ENCODE measurements at regions not wholly inside any gene's neighbourhood (a gene's known extent, or its start where the extent isn't known, plus 50 kb on each side); places are given as distances from the start of the nearest gene placed in this dataset.

DNA sequence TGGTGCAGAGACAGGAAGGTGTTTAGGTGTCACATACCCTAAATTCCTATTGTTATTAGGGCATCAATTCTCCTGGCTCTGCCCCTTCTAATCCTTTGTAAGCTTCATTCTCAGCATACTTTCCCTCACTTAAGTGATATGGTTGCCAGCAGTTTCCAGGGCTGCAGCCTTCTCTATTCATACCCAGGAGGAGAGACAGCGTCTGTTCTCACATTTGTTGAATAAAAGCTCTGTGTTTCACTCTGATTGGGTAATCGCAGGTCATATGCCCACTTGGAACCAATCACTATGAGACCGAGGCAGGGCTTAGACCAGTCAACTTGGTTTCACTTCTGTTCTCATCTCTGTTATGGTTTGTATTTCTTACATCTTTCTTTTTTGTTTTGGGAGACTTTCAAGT, 109.6 kb upstream of the MTPN start:
- TF ChIP-seq, protein P1, sequence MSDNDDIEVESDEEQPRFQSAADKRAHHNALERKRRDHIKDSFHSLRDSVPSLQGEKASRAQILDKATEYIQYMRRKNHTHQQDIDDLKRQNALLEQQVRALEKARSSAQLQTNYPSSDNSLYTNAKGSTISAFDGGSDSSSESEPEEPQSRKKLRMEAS (IDR thresholded peaks at IDR 0.05; ENCODE audit: low read depth, low read length): peak; percentile 25; the same call in 1 of the 2 replicates
- TF ChIP-seq, protein P2, sequence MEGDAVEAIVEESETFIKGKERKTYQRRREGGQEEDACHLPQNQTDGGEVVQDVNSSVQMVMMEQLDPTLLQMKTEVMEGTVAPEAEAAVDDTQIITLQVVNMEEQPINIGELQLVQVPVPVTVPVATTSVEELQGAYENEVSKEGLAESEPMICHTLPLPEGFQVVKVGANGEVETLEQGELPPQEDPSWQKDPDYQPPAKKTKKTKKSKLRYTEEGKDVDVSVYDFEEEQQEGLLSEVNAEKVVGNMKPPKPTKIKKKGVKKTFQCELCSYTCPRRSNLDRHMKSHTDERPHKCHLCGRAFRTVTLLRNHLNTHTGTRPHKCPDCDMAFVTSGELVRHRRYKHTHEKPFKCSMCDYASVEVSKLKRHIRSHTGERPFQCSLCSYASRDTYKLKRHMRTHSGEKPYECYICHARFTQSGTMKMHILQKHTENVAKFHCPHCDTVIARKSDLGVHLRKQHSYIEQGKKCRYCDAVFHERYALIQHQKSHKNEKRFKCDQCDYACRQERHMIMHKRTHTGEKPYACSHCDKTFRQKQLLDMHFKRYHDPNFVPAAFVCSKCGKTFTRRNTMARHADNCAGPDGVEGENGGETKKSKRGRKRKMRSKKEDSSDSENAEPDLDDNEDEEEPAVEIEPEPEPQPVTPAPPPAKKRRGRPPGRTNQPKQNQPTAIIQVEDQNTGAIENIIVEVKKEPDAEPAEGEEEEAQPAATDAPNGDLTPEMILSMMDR (IDR thresholded peaks at IDR 0.05; ENCODE audit: low read depth, low read length): no peak
- no peak overlapping the region for H3K4me3 ChIP-seq (ENCODE audit: low read depth, low read length)
- peak; percentile 39 for DNase-seq (ENCODE audit: low read depth)

DNA sequence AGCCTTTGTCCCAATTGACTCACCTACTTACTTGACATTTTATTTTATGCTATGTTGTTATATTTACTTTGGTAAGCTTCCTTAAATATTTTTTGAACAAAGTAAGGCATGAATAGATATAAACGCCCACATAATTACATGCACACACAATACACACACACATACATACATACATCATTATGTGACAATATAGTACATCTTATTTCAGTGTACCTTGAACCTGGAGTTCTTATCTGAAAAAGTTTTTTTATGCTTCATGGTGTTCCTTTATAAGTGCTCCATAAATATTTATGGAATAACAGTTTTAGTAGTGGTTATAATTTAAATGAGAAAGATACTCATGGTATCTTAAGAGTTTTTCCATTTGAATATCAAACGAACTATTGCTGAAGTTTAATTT, 102.8 kb upstream of the MTPN start:
- no peak overlapping the region for H3K4me3 ChIP-seq (ENCODE audit: low read depth, low read length)
- DNase-seq (ENCODE audit: low read depth): no peak
- no peak for TF ChIP-seq MYC (IDR thresholded peaks at IDR 0.05; ENCODE audit: low read depth, low read length)
- TF ChIP-seq, protein P2 (IDR thresholded peaks at IDR 0.05; ENCODE audit: low read depth, low read length): no peak
- no peak for TF ChIP-seq POLR2A (IDR thresholded peaks at IDR 0.05; ENCODE audit: extremely low read depth, insufficient read length)
- TF ChIP-seq, protein P1 (IDR thresholded peaks at IDR 0.05; ENCODE audit: low read depth, low read length): no peak

DNA sequence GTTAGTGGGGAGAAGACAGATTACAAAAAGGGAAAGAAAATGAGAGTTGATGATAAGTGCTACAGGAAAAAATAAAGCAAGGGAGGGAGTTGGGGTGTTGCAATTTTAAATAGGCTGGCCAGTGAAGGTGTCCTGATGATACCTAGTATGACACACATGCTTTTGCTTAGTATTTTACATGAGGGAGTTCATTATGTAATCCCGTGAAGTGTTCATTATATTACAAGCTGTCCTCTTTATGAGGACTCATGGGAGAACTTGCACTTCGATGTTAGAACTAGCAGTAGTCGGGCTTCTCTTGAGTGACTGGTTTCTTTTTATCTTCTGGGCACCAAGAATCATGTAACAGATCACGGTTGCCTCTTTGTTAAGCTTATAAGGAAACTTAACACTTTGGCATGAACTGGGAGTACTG, 102.3 kb upstream of the MTPN start:
- H3K4me3 ChIP-seq (ENCODE audit: low read depth, low read length): no peak overlapping the region
- TF ChIP-seq, protein P1 (IDR thresholded peaks at IDR 0.05; ENCODE audit: low read depth, low read length): no peak
- TF ChIP-seq POLR2A (IDR thresholded peaks at IDR 0.05; ENCODE audit: extremely low read depth, insufficient read length) (no peak), MYC (IDR thresholded peaks at IDR 0.05; ENCODE audit: low read depth, low read length) (no peak)
- TF ChIP-seq, protein P2 (IDR thresholded peaks at IDR 0.05; ENCODE audit: low read depth, low read length): no peak
- DNase-seq (ENCODE audit: low read depth): no peak

DNA sequence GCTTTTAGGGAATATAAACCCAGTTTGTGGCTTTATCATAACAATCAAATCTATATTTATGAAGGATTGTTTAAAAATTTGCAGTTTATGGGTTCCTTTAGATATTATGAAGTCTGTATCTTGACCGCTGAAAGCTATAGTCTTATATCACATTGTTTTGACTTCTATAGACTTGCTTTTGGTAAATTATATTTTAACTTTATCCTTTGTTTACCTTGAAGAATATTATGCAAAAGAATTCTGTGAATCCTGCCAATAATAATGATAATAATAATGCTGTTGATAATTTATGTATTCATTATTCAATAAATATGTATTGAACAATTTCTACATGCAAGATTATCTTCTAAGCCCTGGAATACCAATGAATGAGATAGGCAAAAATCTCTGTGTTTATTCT, 101.9 kb upstream of the MTPN start:
- DNase-seq (ENCODE audit: low read depth): no peak
- TF ChIP-seq, protein P1 (IDR thresholded peaks at IDR 0.05; ENCODE audit: low read depth, low read length): no peak
- TF ChIP-seq POLR2A (IDR thresholded peaks at IDR 0.05; ENCODE audit: extremely low read depth, insufficient read length) (no peak), MYC (IDR thresholded peaks at IDR 0.05; ENCODE audit: low read depth, low read length) (no peak)
- TF ChIP-seq, protein P2 (IDR thresholded peaks at IDR 0.05; ENCODE audit: low read depth, low read length): no peak

DNA sequence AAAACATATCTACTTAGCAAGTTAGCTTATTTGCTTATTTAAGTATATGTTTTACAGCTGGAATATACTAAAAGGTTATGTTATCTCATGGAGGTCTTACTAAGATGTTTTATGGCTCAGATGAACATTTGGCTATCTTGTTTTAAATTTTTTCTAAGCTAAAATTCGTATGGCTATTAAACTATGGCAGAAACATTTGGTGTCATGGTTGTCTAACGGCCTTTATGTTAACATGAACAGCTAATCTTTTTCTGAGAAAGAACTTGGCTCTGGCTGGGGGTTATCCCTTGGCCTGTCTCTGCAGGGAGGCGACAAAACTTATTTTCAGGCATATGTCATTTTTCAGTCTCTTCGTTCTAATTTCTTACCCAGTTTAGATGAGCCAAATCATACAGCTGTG, 101.5 kb upstream of the MTPN start:
- no peak overlapping the region for H3K4me3 ChIP-seq (ENCODE audit: low read depth, low read length)
- no peak for TF ChIP-seq POLR2A (IDR thresholded peaks at IDR 0.05; ENCODE audit: extremely low read depth, insufficient read length)
- TF ChIP-seq, protein P1 (IDR thresholded peaks at IDR 0.05; ENCODE audit: low read depth, low read length): no peak
- TF ChIP-seq, protein P2 (IDR thresholded peaks at IDR 0.05; ENCODE audit: low read depth, low read length): no peak
- TF ChIP-seq MYC (IDR thresholded peaks at IDR 0.05; ENCODE audit: low read depth, low read length): no peak
- DNase-seq (ENCODE audit: low read depth): no peak

More for the DNA sequence above, 101.9 kb upstream of the MTPN start:
- H3K4me3 ChIP-seq (ENCODE audit: low read depth, low read length): no peak overlapping the region

DNA sequence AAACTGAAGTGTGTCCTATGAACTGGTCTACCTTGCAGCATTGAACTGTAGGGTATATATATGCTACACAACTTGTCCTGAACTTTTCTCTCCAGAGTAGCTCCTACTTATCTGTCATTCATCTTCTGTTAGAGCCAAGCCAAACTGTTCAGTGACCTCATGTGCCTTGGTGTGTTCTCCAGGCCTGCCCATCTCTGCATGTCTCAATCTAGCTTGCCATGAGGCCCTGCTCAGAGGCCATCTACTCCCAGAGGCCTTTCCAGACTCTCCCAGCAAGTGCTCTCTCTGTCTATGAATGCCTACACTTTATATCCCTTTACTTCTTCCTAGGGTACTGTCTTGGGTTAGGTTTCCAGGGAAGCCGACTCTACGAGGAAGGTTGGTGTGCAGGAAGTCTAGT, 99.8 kb upstream of the MTPN start:
- DNase-seq (ENCODE audit: low read depth): no peak
- TF ChIP-seq, protein P2 (IDR thresholded peaks at IDR 0.05; ENCODE audit: low read depth, low read length): no peak
- TF ChIP-seq, protein P1 (IDR thresholded peaks at IDR 0.05; ENCODE audit: low read depth, low read length): no peak
- TF ChIP-seq MYC (IDR thresholded peaks at IDR 0.05; ENCODE audit: low read depth, low read length): no peak
- TF ChIP-seq POLR2A (IDR thresholded peaks at IDR 0.05; ENCODE audit: extremely low read depth, insufficient read length): no peak
- no peak overlapping the region for H3K4me3 ChIP-seq (ENCODE audit: low read depth, low read length)

Data from NB4 (cell line).